ENCODE measurements at regions not wholly inside any gene's neighbourhood (a gene's known extent, or its start where the extent isn't known, plus 50 kb on each side); places are given as distances from the start of the nearest gene placed in this dataset.

GRCh38 chr4:10346023-10346422, 111.2 kb downstream of the ZNF518B start:
- Histone ChIP-seq H3K27me3 (ENCODE audit: insufficient read depth, low read length) (peaks cover 94% of the 10 kb centered on the region), H3K4me1 (ENCODE audit: control insufficient read depth in 1 of 2, insufficient read depth in 2 of 2, low read length in 2 of 2) (no peaks in the 10 kb centered on the region), H3K4me2 (ENCODE audit: low read length) (no peak overlapping the region), H2AFZ (ENCODE audit: low read depth, low read length, poor library complexity, severe bottlenecking) (no peak overlapping the region), H3K36me3 (ENCODE audit: control insufficient read depth in 1 of 2, insufficient read depth in 2 of 2, low read length in 2 of 2) (no peaks in the 10 kb centered on the region), H3K9me3 (ENCODE audit: control insufficient read depth in 1 of 2, insufficient read depth in 1 of 2, low read depth in 1 of 2, low read length in 2 of 2) (no peaks in the 10 kb centered on the region), H3K9me2 (ENCODE audit: insufficient read depth) (no peaks in the 10 kb centered on the region), H3K27ac (ENCODE audit: low read depth, low read length) (no peak overlapping the region), H3K4me3 (replicated peaks in 1 of 2; ENCODE audit: low read depth in 1 of 2, low read length in 2 of 2) (no peak overlapping the region), H4K20me1 (ENCODE audit: insufficient read depth) (no peaks in the 10 kb centered on the region), H3K9ac (ENCODE audit: low read length) (no peak overlapping the region), H3K79me2 (ENCODE audit: insufficient read depth, low read length) (no peaks in the 10 kb centered on the region)
- intact Hi-C loops (cut with micrococcal nuclease) = no loop called here
- no peak for ATAC-seq
- POLR2A ChIA-PET = no interaction called here
- no peak for TF ChIP-seq EGR1 (IDR thresholded peaks at IDR 0.05; ENCODE audit: low read depth)
- TF ChIP-seq POLR2A (IDR thresholded peaks at IDR 0.05; ENCODE audit: borderline replicate concordance, extremely low read depth, insufficient read depth, insufficient read length) = no peak
- no peak for TF ChIP-seq SP1 (IDR thresholded peaks at IDR 0.05; ENCODE audit: low read depth)
- no peak for TF ChIP-seq SRF (IDR thresholded peaks at IDR 0.05; ENCODE audit: low read depth)
- no peak for TF ChIP-seq CBX3 (IDR thresholded peaks at IDR 0.05; ENCODE audit: low read depth)
- no peak for TF ChIP-seq EZH2phosphoT487 (IDR thresholded peaks at IDR 0.05; ENCODE audit: borderline replicate concordance)
- RAD21 ChIA-PET (ENCODE audit: low non-redundant PET in 1 of 2, low total read pairs in 2 of 2, uncharacterized antibody in 2 of 2, unreplicated experiment in 2 of 2) = no interaction called here
- no TSS peak for BruUV-seq (replicated peaks)
- CTCF ChIA-PET = no interaction called here
- DNase-seq (ENCODE audit: low read depth, low spot score) = no peak

GRCh38 chr4:10345381-10345784, 111.8 kb downstream of the ZNF518B start:
- Histone ChIP-seq H3K27me3 (ENCODE audit: insufficient read depth, low read length) (peaks cover 95% of the 10 kb centered on the region), H3K79me2 (ENCODE audit: insufficient read depth, low read length) (no peaks in the 10 kb centered on the region), H3K9ac (ENCODE audit: low read length) (no peak overlapping the region), H3K27ac (ENCODE audit: low read depth, low read length) (no peak overlapping the region), H3K4me2 (ENCODE audit: low read length) (no peak overlapping the region), H3K9me3 (ENCODE audit: control insufficient read depth in 1 of 2, insufficient read depth in 1 of 2, low read depth in 1 of 2, low read length in 2 of 2) (no peaks in the 10 kb centered on the region), H3K4me1 (ENCODE audit: control insufficient read depth in 1 of 2, insufficient read depth in 2 of 2, low read length in 2 of 2) (no peaks in the 10 kb centered on the region), H3K36me3 (ENCODE audit: control insufficient read depth in 1 of 2, insufficient read depth in 2 of 2, low read length in 2 of 2) (no peaks in the 10 kb centered on the region), H2AFZ (ENCODE audit: low read depth, low read length, poor library complexity, severe bottlenecking) (no peak overlapping the region), H3K4me3 (replicated peaks in 1 of 2; ENCODE audit: low read depth in 1 of 2, low read length in 2 of 2) (no peak overlapping the region), H3K9me2 (ENCODE audit: insufficient read depth) (no peaks in the 10 kb centered on the region), H4K20me1 (ENCODE audit: insufficient read depth) (no peaks in the 10 kb centered on the region)
- BruUV-seq (replicated peaks) = no TSS peak
- intact Hi-C loops (cut with micrococcal nuclease) = no loop called here
- RAD21 ChIA-PET (ENCODE audit: low non-redundant PET in 1 of 2, low total read pairs in 2 of 2, uncharacterized antibody in 2 of 2, unreplicated experiment in 2 of 2) = no interaction called here
- CTCF ChIA-PET = no interaction called here
- DNase-seq (ENCODE audit: low read depth, low spot score) = no peak
- POLR2A ChIA-PET = no interaction called here
- no peak for ATAC-seq
- TF ChIP-seq RAD21 (IDR thresholded peaks at IDR 0.05; ENCODE audit: low read depth) = no peak
- TF ChIP-seq TCF7L2 (IDR thresholded peaks at IDR 0.05; ENCODE audit: borderline replicate concordance, extremely low read depth, insufficient read depth, insufficient read length) = no peak
- TF ChIP-seq CEBPB (IDR thresholded peaks at IDR 0.05; ENCODE audit: low read depth) = no peak
- no peak for TF ChIP-seq SP1 (IDR thresholded peaks at IDR 0.05; ENCODE audit: low read depth)
- TF ChIP-seq REST (IDR thresholded peaks at IDR 0.05; ENCODE audit: low read depth) = no peak
- TF ChIP-seq ELF1 (IDR thresholded peaks at IDR 0.05; ENCODE audit: borderline replicate concordance, low read depth) = no peak
- TF ChIP-seq POLR2A (IDR thresholded peaks at IDR 0.05; ENCODE audit: borderline replicate concordance, extremely low read depth, insufficient read depth, insufficient read length) = no peak
- TF ChIP-seq SIN3A (IDR thresholded peaks at IDR 0.05; ENCODE audit: low read depth) = no peak
- no peak for TF ChIP-seq ZFX (IDR thresholded peaks at IDR 0.05)
- TF ChIP-seq JUND (IDR thresholded peaks at IDR 0.05) = no peak
- no peak for TF ChIP-seq MAX (IDR thresholded peaks at IDR 0.05)

All from HCT116 (cell line).